Mucosa of descending colon (tissue), 3 donors: ENCODE measurements at regions not wholly inside any gene's neighbourhood (a gene's known extent, or its start where the extent isn't known, plus 50 kb on each side); places are given as distances from the start of the nearest gene placed in this dataset.

Experiments
- ATAC-seq: fragments of 200-7000 bp; cut with Tn5 transposase; one replicate; pipeline ENCODE4 v1.9.1; 2020; ENCODE audit warnings: mild to moderate bottlenecking, moderate library complexity
- DNase-seq, 3 donors: peaks; one replicate each; pipeline ENCODE4 v3.0.0-alpha.2; 2020
- H3K36me3 ChIP-seq: fragments of 200-600 bp; one replicate; pipeline ENCODE4 v1.8.0; 2021; ENCODE audit warnings: low read depth, mild to moderate bottlenecking
- H3K4me1 ChIP-seq: fragments of 200-600 bp; one replicate; pipeline ENCODE4 v1.8.0; 2021; ENCODE audit warnings: low read depth, mild to moderate bottlenecking
- H3K4me3 ChIP-seq: fragments of 200-600 bp; one replicate; pipeline ENCODE4 v1.8.0; 2021; ENCODE audit warnings: mild to moderate bottlenecking
- H3K9me3 ChIP-seq: fragments of 200-600 bp; one replicate; pipeline ENCODE4 v1.8.0; 2021; ENCODE audit warnings: mild to moderate bottlenecking
- CTCF ChIP-seq: fragments of 200-600 bp; IDR thresholded peaks from one replicate; pipeline ENCODE4 v1.8.0; 2022; ENCODE audit warnings: antibody characterized with exemption, mild to moderate bottlenecking
- intact Hi-C, 2 donors: fragments of 100-400 bp; cut with DNase I in 1 of 2; cut with micrococcal nuclease in 1 of 2; formaldehyde crosslinking; loops; one replicate each; pipeline versions ENCODE4 v1.11.0 to v1.11.1; 2022; cut with DNase I, micrococcal nuclease
- donor health status: DM: no; HTN: no; CAD: no; lungs with moderate emphysema.
- donor health status: DM: no; HTN: no; CAD: no.
- donor health status: DM: no; HTN: yes; CAD: no.

- Histone ChIP-seq H3K36me3 (no peaks in the 10 kb centered on the region), H3K4me1 (no peaks in the 10 kb centered on the region), H3K4me3 (no peak overlapping the region), H3K9me3 (no peaks in the 10 kb centered on the region)
- ATAC-seq (no peak), DNase-seq (no peak)
- intact Hi-C loops = no loop called here
- no peak for TF ChIP-seq CTCF
These were observed 228.5 kb upstream of the CASK start for GRCh38 chrX:42151808-42152207.

GRCh38 chrX:42149765-42150164 is 226.4 kb upstream of the CASK start:
- DNase-seq (no peak), ATAC-seq (no peak)
- Histone ChIP-seq H3K4me3 (no peak overlapping the region), H3K36me3 (no peaks in the 10 kb centered on the region), H3K4me1 (no peaks in the 10 kb centered on the region), H3K9me3 (no peaks in the 10 kb centered on the region)
- TF ChIP-seq CTCF = no peak
- intact Hi-C loops = no loop called here

GRCh38 chrX:42149281-42149680 is 225.9 kb upstream of the CASK start:
- no peak overlapping the region for H3K4me3 ChIP-seq
- intact Hi-C loops = no loop called here
- no peaks in the 10 kb centered on the region for H3K36me3 ChIP-seq
- ATAC-seq (no peak), DNase-seq (no peak)
- no peak for TF ChIP-seq CTCF
- H3K4me1 ChIP-seq = no peaks in the 10 kb centered on the region
- H3K9me3 ChIP-seq = no peaks in the 10 kb centered on the region

GRCh38 chrX:42143866-42144592 is 220.7 kb upstream of the CASK start:
- Histone ChIP-seq H3K4me1 (no peaks in the 10 kb centered on the region), H3K9me3 (no peaks in the 10 kb centered on the region), H3K4me3 (no peak overlapping the region), H3K36me3 (no peaks in the 10 kb centered on the region)
- intact Hi-C loops = no loop called here
- no peak for TF ChIP-seq CTCF
- ATAC-seq = no peak
- DNase-seq = no peak

GRCh38 chrX:42140320-42140719 is 217.0 kb upstream of the CASK start:
- intact Hi-C loops = no loop called here
- no peaks in the 10 kb centered on the region for H3K9me3 ChIP-seq
- ATAC-seq = no peak
- no peak overlapping the region for H3K4me3 ChIP-seq
- H3K4me1 ChIP-seq = no peaks in the 10 kb centered on the region
- DNase-seq = no peak
- no peak for TF ChIP-seq CTCF
- no peaks in the 10 kb centered on the region for H3K36me3 ChIP-seq
